ENCODE measurements at regions not wholly inside any gene's neighbourhood (a gene's known extent, or its start where the extent isn't known, plus 50 kb on each side); places are given as distances from the start of the nearest gene placed in this dataset.
A peak's percentile ranks its signal among the peaks of the same experiment; 100 is the strongest.

- no peak for TF ChIP-seq CTCF (IDR thresholded peaks at IDR 0.05; ENCODE audit: poor library complexity)
- no peak for TF ChIP-seq EZH2 (IDR thresholded peaks at IDR 0.05; ENCODE audit: borderline replicate concordance)
- TF ChIP-seq EZH2phosphoT487 (IDR thresholded peaks at IDR 0.05; ENCODE audit: low read depth, severe bottlenecking, unreplicated experiment): peak; percentile 76
These were observed 176.1 kb downstream of the TM9SF2 start for GRCh38 chr13:99677116-99677951.

Measured in hepatocyte (in vitro differentiated cells).